ENCODE measurements at regions not wholly inside any gene's neighbourhood (a gene's known extent, or its start where the extent isn't known, plus 50 kb on each side); places are given as distances from the start of the nearest gene placed in this dataset.

DNA sequence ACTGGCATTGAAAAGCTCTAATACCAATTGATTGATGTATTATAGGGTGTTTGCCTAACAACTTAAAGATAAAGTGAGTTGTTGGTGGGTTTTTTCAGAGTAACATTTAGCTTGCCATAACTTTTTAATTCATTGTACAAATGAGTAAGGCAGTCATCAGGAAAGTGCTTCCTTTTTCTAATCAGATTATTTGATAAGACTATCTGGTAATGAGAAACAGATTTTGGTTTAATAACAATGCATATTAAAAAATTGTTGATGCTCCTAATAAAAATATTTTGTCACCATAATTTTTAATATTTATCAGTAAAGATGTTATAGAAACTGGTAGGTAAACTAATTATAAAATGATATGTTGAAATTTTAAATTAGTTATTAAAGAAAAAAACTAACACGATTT is 51.3 kb downstream of the BLTP1 start:
- TF ChIP-seq, protein P1, sequence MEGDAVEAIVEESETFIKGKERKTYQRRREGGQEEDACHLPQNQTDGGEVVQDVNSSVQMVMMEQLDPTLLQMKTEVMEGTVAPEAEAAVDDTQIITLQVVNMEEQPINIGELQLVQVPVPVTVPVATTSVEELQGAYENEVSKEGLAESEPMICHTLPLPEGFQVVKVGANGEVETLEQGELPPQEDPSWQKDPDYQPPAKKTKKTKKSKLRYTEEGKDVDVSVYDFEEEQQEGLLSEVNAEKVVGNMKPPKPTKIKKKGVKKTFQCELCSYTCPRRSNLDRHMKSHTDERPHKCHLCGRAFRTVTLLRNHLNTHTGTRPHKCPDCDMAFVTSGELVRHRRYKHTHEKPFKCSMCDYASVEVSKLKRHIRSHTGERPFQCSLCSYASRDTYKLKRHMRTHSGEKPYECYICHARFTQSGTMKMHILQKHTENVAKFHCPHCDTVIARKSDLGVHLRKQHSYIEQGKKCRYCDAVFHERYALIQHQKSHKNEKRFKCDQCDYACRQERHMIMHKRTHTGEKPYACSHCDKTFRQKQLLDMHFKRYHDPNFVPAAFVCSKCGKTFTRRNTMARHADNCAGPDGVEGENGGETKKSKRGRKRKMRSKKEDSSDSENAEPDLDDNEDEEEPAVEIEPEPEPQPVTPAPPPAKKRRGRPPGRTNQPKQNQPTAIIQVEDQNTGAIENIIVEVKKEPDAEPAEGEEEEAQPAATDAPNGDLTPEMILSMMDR (IDR thresholded peaks at IDR 0.05), result no peak
- no peak for TF ChIP-seq POLR2A (IDR thresholded peaks at IDR 0.05)

Measured in thyroid gland (tissue), 4 donors.